H7 (cell line): ENCODE measurements at regions not wholly inside any gene's neighbourhood (a gene's known extent, or its start where the extent isn't known, plus 50 kb on each side); places are given as distances from the start of the nearest gene placed in this dataset.

Experiments used
- DNase-seq: peaks from one replicate; pipeline ENCODE4 v3.0.0; 2012
- H3K27me3 ChIP-seq: 2 replicates; pipeline ENCODE4 v1.6.0; 2011; ENCODE audit warnings: mild to moderate bottlenecking, low read length; ENCODE audit not compliant: control insufficient read depth, insufficient read depth
- H3K36me3 ChIP-seq: replicated peaks from 2 replicates; pipeline ENCODE4 v1.5.1; 2011; ENCODE audit warnings: low read length; ENCODE audit not compliant: control insufficient read depth, insufficient read depth
- H3K4me3 ChIP-seq: 2 replicates; pipeline ENCODE4 v1.5.1; 2011; ENCODE audit warnings: low read depth, mild to moderate bottlenecking, control low read depth, low read length, moderate library complexity; ENCODE audit not compliant: insufficient read depth

GRCh38 chr5:179497636-179498340 lies 52.6 kb upstream of the RUFY1 start:
- DNase-seq, result peak; percentile 24
- Histone ChIP-seq H3K4me3 (no peak overlapping the region), H3K36me3 (no peaks in the 10 kb centered on the region), H3K27me3 (no peaks in the 10 kb centered on the region)

GRCh38 chr5:179495906-179496455 lies 54.4 kb upstream of the RUFY1 start:
- peak; percentile 57 for DNase-seq
- H3K36me3 ChIP-seq, result no peaks in the 10 kb centered on the region

GRCh38 chr5:179494774-179495526 lies 55.4 kb upstream of the RUFY1 start:
- H3K36me3 ChIP-seq, result no peaks in the 10 kb centered on the region
- peak; percentile 17 for DNase-seq
- no peaks in the 10 kb centered on the region for H3K27me3 ChIP-seq
- H3K4me3 ChIP-seq, result no peak overlapping the region

More at GRCh38 chr5:179495906-179496455, 54.4 kb upstream of the RUFY1 start:
- no peak overlapping the region for H3K4me3 ChIP-seq
- no peaks in the 10 kb centered on the region for H3K27me3 ChIP-seq

- no peaks in the 10 kb centered on the region for H3K27me3 ChIP-seq
- no peak overlapping the region for H3K4me3 ChIP-seq
- peak; percentile 14 for DNase-seq
- H3K36me3 ChIP-seq, result no peaks in the 10 kb centered on the region
Measured at GRCh38 chr5:179488975-179489374, 61.4 kb upstream of the RUFY1 start.

GRCh38 chr5:179488491-179488890 lies 61.9 kb upstream of the RUFY1 start:
- peak; percentile 20 for DNase-seq
- Histone ChIP-seq H3K36me3 (no peaks in the 10 kb centered on the region), H3K27me3 (no peaks in the 10 kb centered on the region), H3K4me3 (no peak overlapping the region)

- Histone ChIP-seq H3K4me3 (no peak overlapping the region), H3K36me3 (no peaks in the 10 kb centered on the region), H3K27me3 (no peaks in the 10 kb centered on the region)
- DNase-seq, result no peak
Measured at GRCh38 chr5:179487145-179487544, 63.2 kb upstream of the RUFY1 start.

GRCh38 chr5:179486596-179487051 lies 63.7 kb upstream of the RUFY1 start:
- H3K36me3 ChIP-seq, result no peaks in the 10 kb centered on the region
- H3K4me3 ChIP-seq, result no peak overlapping the region
- H3K27me3 ChIP-seq, result no peaks in the 10 kb centered on the region
- DNase-seq, result no peak

- Histone ChIP-seq H3K36me3 (no peaks in the 10 kb centered on the region), H3K4me3 (no peak overlapping the region), H3K27me3 (no peaks in the 10 kb centered on the region)
- DNase-seq, result no peak
Measured at GRCh38 chr5:179485845-179486575, 64.3 kb upstream of the RUFY1 start.

- Histone ChIP-seq H3K36me3 (no peaks in the 10 kb centered on the region), H3K27me3 (no peaks in the 10 kb centered on the region), H3K4me3 (no peak overlapping the region)
- peak; percentile 34 for DNase-seq
Measured at GRCh38 chr5:179484761-179485160, 65.6 kb upstream of the RUFY1 start.

GRCh38 chr5:179484201-179484600 lies 66.2 kb upstream of the RUFY1 start:
- H3K4me3 ChIP-seq, result no peak overlapping the region
- no peak for DNase-seq
- no peaks in the 10 kb centered on the region for H3K36me3 ChIP-seq
- no peaks in the 10 kb centered on the region for H3K27me3 ChIP-seq

GRCh38 chr5:179478624-179479023 lies 71.7 kb upstream of the RUFY1 start:
- H3K36me3 ChIP-seq, result no peaks in the 10 kb centered on the region
- DNase-seq, result no peak
- no peaks in the 10 kb centered on the region for H3K27me3 ChIP-seq
- H3K4me3 ChIP-seq, result no peak overlapping the region

- no peaks in the 10 kb centered on the region for H3K36me3 ChIP-seq
- DNase-seq, result peak; percentile 50
- H3K4me3 ChIP-seq, result no peak overlapping the region
- H3K27me3 ChIP-seq, result no peaks in the 10 kb centered on the region
Measured at GRCh38 chr5:179475208-179475751, 75.1 kb upstream of the RUFY1 start.

- Histone ChIP-seq H3K4me3 (no peak overlapping the region), H3K27me3 (no peaks in the 10 kb centered on the region), H3K36me3 (no peaks in the 10 kb centered on the region)
- no peak for DNase-seq
Measured at GRCh38 chr5:179472641-179473040, 77.7 kb upstream of the RUFY1 start.

GRCh38 chr5:179472174-179472573 lies 78.2 kb upstream of the RUFY1 start:
- Histone ChIP-seq H3K4me3 (no peak overlapping the region), H3K36me3 (no peaks in the 10 kb centered on the region), H3K27me3 (no peaks in the 10 kb centered on the region)
- DNase-seq, result no peak
